Ascending aorta (tissue), 2 donors: ENCODE measurements at regions not wholly inside any gene's neighbourhood (a gene's known extent, or its start where the extent isn't known, plus 50 kb on each side); places are given as distances from the start of the nearest gene placed in this dataset.

ENCODE experiments used
- DNase-seq, 2 donors: peaks; one replicate each; pipeline ENCODE4 v3.0.0-alpha.2; 2019; ENCODE audit warnings: low spot score in 2 of 2
- H3K27ac ChIP-seq, 2 donors: fragments of 200-600 bp; sonication (generic); one replicate each; pipeline ENCODE4 v1.5.1; 2016 to 2017; ENCODE audit warnings: mild to moderate bottlenecking in 1 of 2
- H3K27me3 ChIP-seq: fragments of 200-600 bp; sonication (generic); one replicate; pipeline ENCODE4 v1.5.1; 2017
- H3K36me3 ChIP-seq, 2 donors: fragments of 200-600 bp; sonication (generic); one replicate each; pipeline ENCODE4 v1.5.1; 2016
- H3K4me1 ChIP-seq, 2 donors: fragments of 200-600 bp; sonication (generic); one replicate each; pipeline ENCODE4 v1.5.1; 2016 to 2017; ENCODE audit warnings: mild to moderate bottlenecking in 1 of 2
- H3K4me3 ChIP-seq, 2 donors: fragments of 200-600 bp; sonication (generic); one replicate each; pipeline ENCODE4 v1.5.1; 2016 to 2017; ENCODE audit warnings: mild to moderate bottlenecking in 1 of 2
- H3K9me3 ChIP-seq, 2 donors: fragments of 200-600 bp; sonication (generic); one replicate each; pipeline ENCODE4 v1.5.1; 2016
- intact Hi-C: fragments of 100-400 bp; cut with DNase I; formaldehyde crosslinking; loops from one replicate; pipeline ENCODE4 v1.15.1; 2023
- TF ChIP-seq, protein P1 (sequence below), 3 experiments: fragments of 200-600 bp in 2 of 3; fragments of 450-650 bp in 1 of 3; sonication (generic) in 2 of 3; IDR thresholded peaks; one replicate each; pipeline ENCODE4 v1.5.1; 2016 to 2019; ENCODE audit warnings: antibody characterized with exemption in 3 of 3, mild to moderate bottlenecking in 1 of 3, moderate library complexity in 1 of 3

DNA sequence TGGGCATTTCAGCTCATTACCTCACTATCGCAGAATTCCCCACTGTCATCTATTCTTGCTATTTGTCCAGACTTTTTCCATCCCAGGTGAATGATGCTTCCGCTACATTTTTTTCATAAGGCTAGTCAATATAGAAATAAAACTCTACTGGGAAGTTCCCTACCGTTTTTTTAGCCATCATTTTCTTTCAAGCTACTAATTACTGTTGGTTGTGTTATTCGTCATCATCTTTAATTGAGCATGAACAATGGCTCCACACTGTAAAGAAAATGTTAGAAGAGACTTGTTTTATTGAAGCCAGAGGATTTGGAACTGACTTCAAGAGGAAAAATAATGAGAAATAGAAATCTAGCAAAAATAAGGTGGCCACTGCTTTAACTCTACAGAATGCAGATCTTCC, 265.0 kb downstream of the ZNF608 start:
- intact Hi-C loops, result no loop called here
- Histone ChIP-seq H3K27me3 (no peaks in the 10 kb centered on the region), H3K9me3 (no peaks in the 10 kb centered on the region), H3K4me3 (no peak overlapping the region), H3K36me3 (no peaks in the 10 kb centered on the region), H3K27ac (no peak overlapping the region), H3K4me1 (no peaks in the 10 kb centered on the region)
- no peak for DNase-seq
- TF ChIP-seq, protein P1, sequence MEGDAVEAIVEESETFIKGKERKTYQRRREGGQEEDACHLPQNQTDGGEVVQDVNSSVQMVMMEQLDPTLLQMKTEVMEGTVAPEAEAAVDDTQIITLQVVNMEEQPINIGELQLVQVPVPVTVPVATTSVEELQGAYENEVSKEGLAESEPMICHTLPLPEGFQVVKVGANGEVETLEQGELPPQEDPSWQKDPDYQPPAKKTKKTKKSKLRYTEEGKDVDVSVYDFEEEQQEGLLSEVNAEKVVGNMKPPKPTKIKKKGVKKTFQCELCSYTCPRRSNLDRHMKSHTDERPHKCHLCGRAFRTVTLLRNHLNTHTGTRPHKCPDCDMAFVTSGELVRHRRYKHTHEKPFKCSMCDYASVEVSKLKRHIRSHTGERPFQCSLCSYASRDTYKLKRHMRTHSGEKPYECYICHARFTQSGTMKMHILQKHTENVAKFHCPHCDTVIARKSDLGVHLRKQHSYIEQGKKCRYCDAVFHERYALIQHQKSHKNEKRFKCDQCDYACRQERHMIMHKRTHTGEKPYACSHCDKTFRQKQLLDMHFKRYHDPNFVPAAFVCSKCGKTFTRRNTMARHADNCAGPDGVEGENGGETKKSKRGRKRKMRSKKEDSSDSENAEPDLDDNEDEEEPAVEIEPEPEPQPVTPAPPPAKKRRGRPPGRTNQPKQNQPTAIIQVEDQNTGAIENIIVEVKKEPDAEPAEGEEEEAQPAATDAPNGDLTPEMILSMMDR (IDR thresholded peaks at IDR 0.05), result no peak

DNA sequence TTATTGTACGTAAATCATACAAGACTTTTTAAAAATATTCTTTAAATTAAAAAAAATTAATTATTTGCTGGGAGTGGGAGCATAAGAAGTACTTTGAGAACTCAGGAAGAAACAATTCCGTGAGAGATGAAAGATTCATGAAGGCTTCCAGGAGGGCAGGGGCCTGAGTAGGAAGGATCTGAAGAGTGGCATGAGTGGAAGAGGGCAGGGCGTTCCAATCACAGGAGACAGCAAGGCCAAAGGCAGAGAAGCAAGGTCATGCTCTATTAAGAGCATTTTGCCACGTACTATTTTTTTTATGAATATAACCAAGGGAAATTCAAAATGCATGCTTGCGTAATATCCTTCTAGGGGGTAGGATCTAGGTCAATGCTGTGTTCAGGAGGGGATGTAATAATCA, 265.5 kb downstream of the ZNF608 start:
- Histone ChIP-seq H3K27ac (no peak overlapping the region), H3K36me3 (no peaks in the 10 kb centered on the region), H3K4me1 (no peaks in the 10 kb centered on the region), H3K4me3 (no peak overlapping the region), H3K27me3 (no peaks in the 10 kb centered on the region), H3K9me3 (no peaks in the 10 kb centered on the region)
- no peak for DNase-seq
- intact Hi-C loops, result no loop called here
- TF ChIP-seq, protein P1 (IDR thresholded peaks at IDR 0.05), result no peak

- H3K9me3 ChIP-seq, result no peaks in the 10 kb centered on the region
- intact Hi-C loops, result no loop called here
- TF ChIP-seq, protein P1 (IDR thresholded peaks at IDR 0.05), result no peak
- no peak for DNase-seq
- H3K4me1 ChIP-seq, result no peaks in the 10 kb centered on the region
- no peak overlapping the region for H3K4me3 ChIP-seq
- H3K36me3 ChIP-seq, result no peaks in the 10 kb centered on the region
- H3K27ac ChIP-seq, result no peak overlapping the region
- no peaks in the 10 kb centered on the region for H3K27me3 ChIP-seq
Observed at GRCh38 chr5:124480022-124480421, 266.4 kb downstream of the ZNF608 start.

- H3K4me3 ChIP-seq, result no peak overlapping the region
- intact Hi-C loops, result no loop called here
- no peaks in the 10 kb centered on the region for H3K36me3 ChIP-seq
- H3K4me1 ChIP-seq, result no peaks in the 10 kb centered on the region
- TF ChIP-seq, protein P1 (IDR thresholded peaks at IDR 0.05), result no peak
- no peak overlapping the region for H3K27ac ChIP-seq
- H3K27me3 ChIP-seq, result no peaks in the 10 kb centered on the region
- no peaks in the 10 kb centered on the region for H3K9me3 ChIP-seq
- DNase-seq, result no peak
Observed at GRCh38 chr5:124478264-124478663, 268.2 kb downstream of the ZNF608 start.

- intact Hi-C loops, result no loop called here
- no peaks in the 10 kb centered on the region for H3K4me1 ChIP-seq
- TF ChIP-seq, protein P1 (IDR thresholded peaks at IDR 0.05), result no peak
Observed at GRCh38 chr5:124477577-124477976, 268.9 kb downstream of the ZNF608 start.

DNA sequence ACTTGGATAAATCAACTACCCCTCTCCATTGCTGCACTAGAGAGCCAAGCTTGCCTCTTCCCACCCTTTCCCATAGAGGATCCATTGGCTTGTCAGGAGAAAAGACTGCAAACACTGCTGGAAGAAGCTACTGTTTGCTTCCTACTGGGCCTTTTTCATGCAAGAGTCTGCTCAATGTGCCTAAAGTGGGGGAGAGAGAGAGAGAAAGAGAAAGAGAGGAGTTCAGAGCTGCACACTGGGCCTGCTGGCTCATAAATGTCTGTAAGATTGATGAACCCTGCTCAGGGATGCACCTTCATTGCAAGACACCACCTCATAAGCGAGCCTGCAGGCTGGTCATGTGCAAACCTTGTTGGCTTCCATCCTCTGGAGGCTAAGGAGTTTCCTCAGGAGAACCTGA, 269.4 kb downstream of the ZNF608 start:
- Histone ChIP-seq H3K4me1 (no peaks in the 10 kb centered on the region), H3K36me3 (no peaks in the 10 kb centered on the region), H3K9me3 (no peaks in the 10 kb centered on the region), H3K4me3 (no peak overlapping the region), H3K27ac (no peak overlapping the region), H3K27me3 (no peaks in the 10 kb centered on the region)
- intact Hi-C loops, result no loop called here
- DNase-seq, result no peak
- TF ChIP-seq, protein P1 (IDR thresholded peaks at IDR 0.05), result no peak

More at GRCh38 chr5:124477577-124477976, 268.9 kb downstream of the ZNF608 start:
- H3K36me3 ChIP-seq, result no peaks in the 10 kb centered on the region
- no peak for DNase-seq
- H3K4me3 ChIP-seq, result no peak overlapping the region
- H3K27me3 ChIP-seq, result no peaks in the 10 kb centered on the region
- H3K27ac ChIP-seq, result no peak overlapping the region
- no peaks in the 10 kb centered on the region for H3K9me3 ChIP-seq
